ENCODE measurements at regions not wholly inside any gene's neighbourhood (a gene's known extent, or its start where the extent isn't known, plus 50 kb on each side); places are given as distances from the start of the nearest gene placed in this dataset.

GRCh38 chr9:91078369-91078695 is 276.7 kb downstream of the SYK start:
- TF ChIP-seq GABPA (IDR thresholded peaks at IDR 0.05; ENCODE audit: low read depth) (no peak), CTCF (IDR thresholded peaks at IDR 0.05; ENCODE audit: insufficient read depth, low read length) (no peak), POLR2AphosphoS5 (IDR thresholded peaks at IDR 0.05; ENCODE audit: low read depth) (no peak), REST (IDR thresholded peaks at IDR 0.05; ENCODE audit: insufficient replicate concordance, low read depth) (no peak), SPI1 (IDR thresholded peaks at IDR 0.05; ENCODE audit: borderline replicate concordance, low read depth) (no peak)

Measured in HL-60 (cell line).